ENCODE measurements at regions not wholly inside any gene's neighbourhood (a gene's known extent, or its start where the extent isn't known, plus 50 kb on each side); places are given as distances from the start of the nearest gene placed in this dataset.

- TF ChIP-seq, protein P1, sequence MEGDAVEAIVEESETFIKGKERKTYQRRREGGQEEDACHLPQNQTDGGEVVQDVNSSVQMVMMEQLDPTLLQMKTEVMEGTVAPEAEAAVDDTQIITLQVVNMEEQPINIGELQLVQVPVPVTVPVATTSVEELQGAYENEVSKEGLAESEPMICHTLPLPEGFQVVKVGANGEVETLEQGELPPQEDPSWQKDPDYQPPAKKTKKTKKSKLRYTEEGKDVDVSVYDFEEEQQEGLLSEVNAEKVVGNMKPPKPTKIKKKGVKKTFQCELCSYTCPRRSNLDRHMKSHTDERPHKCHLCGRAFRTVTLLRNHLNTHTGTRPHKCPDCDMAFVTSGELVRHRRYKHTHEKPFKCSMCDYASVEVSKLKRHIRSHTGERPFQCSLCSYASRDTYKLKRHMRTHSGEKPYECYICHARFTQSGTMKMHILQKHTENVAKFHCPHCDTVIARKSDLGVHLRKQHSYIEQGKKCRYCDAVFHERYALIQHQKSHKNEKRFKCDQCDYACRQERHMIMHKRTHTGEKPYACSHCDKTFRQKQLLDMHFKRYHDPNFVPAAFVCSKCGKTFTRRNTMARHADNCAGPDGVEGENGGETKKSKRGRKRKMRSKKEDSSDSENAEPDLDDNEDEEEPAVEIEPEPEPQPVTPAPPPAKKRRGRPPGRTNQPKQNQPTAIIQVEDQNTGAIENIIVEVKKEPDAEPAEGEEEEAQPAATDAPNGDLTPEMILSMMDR (IDR thresholded peaks at IDR 0.05; ENCODE audit: low read depth, low read length, missing control alignments) = no peak
- no peak for DNase-seq (ENCODE audit: low read depth)
- in situ Hi-C loops (cut with HindIII; ENCODE audit: low sequenced_read_pairs) = no loop called here
- no peak overlapping the region for H3K4me3 ChIP-seq (ENCODE audit: low read depth, low read length)
These were observed 235.4 kb upstream of the SLC35B3 start for GRCh38 chr6:8670792-8671191.

- TF ChIP-seq, protein P1 (IDR thresholded peaks at IDR 0.05; ENCODE audit: low read depth, low read length, missing control alignments) = no peak
- H3K4me3 ChIP-seq (ENCODE audit: low read depth, low read length) = no peak overlapping the region
- in situ Hi-C loops (cut with HindIII; ENCODE audit: low sequenced_read_pairs) = no loop called here
- no peak for DNase-seq (ENCODE audit: low read depth)
These were observed 229.4 kb upstream of the SLC35B3 start for GRCh38 chr6:8664700-8665099.

DNA sequence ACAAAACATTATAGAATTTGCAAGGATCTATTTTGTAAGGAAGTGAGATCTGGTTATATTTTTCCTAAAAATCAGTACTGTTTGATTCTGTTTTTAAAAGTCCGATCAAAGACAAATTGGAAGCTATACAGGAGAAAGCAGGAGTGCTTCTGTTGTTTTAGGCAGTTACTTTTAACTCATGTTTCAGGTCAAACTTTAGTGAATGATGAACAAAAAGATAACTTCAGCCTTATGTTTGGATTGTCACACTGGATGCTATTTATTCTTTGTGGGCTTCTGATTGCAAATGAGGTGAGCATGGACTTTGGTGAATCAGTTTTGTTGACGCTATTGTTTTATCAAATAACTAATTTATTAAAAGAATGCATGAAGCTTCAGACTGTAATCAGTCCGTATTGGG lies 228.7 kb upstream of the SLC35B3 start:
- TF ChIP-seq, protein P1 (IDR thresholded peaks at IDR 0.05; ENCODE audit: low read depth, low read length, missing control alignments) = no peak
- in situ Hi-C loops (cut with HindIII; ENCODE audit: low sequenced_read_pairs) = no loop called here
- no peak overlapping the region for H3K4me3 ChIP-seq (ENCODE audit: low read depth, low read length)
- DNase-seq (ENCODE audit: low read depth) = no peak

- TF ChIP-seq, protein P1 (IDR thresholded peaks at IDR 0.05; ENCODE audit: low read depth, low read length, missing control alignments) = no peak
- no peak overlapping the region for H3K4me3 ChIP-seq (ENCODE audit: low read depth, low read length)
- no peak for DNase-seq (ENCODE audit: low read depth)
- in situ Hi-C loops (cut with HindIII; ENCODE audit: low sequenced_read_pairs) = no loop called here
These were observed 224.3 kb upstream of the SLC35B3 start for GRCh38 chr6:8659404-8660189.

- in situ Hi-C loops (cut with HindIII; ENCODE audit: low sequenced_read_pairs) = no loop called here
- TF ChIP-seq, protein P1 (IDR thresholded peaks at IDR 0.05; ENCODE audit: low read depth, low read length, missing control alignments) = no peak
- H3K4me3 ChIP-seq (ENCODE audit: low read depth, low read length) = no peak overlapping the region
- DNase-seq (ENCODE audit: low read depth) = no peak
These were observed 223.1 kb upstream of the SLC35B3 start for GRCh38 chr6:8658416-8658815.

- DNase-seq (ENCODE audit: low read depth) = no peak
- TF ChIP-seq, protein P1 (IDR thresholded peaks at IDR 0.05; ENCODE audit: low read depth, low read length, missing control alignments) = no peak
- in situ Hi-C loops (cut with HindIII; ENCODE audit: low sequenced_read_pairs) = no loop called here
These were observed 222.2 kb upstream of the SLC35B3 start for GRCh38 chr6:8657522-8657921.

More at GRCh38 chr6:8657522-8657921, 222.2 kb upstream of the SLC35B3 start:
- H3K4me3 ChIP-seq (ENCODE audit: low read depth, low read length) = no peak overlapping the region
